CD4-positive, CD25-positive, alpha-beta regulatory T cell (primary cell): ENCODE measurements at regions not wholly inside any gene's neighbourhood (a gene's known extent, or its start where the extent isn't known, plus 50 kb on each side); places are given as distances from the start of the nearest gene placed in this dataset.

Experiments used
- ATAC-seq, 2 donors: fragments of 150-1000 bp; cut with Tn5 transposase; one replicate each; pipeline ENCODE4 v1.10.0; 2021; ENCODE audit warnings: low read depth in 2 of 2, moderate number of reproducible peaks in 2 of 2, moderate library complexity in 1 of 2
- DNase-seq, 3 donors: peaks; one replicate each; pipeline versions ENCODE4 v3.0.0 to v3.0.0-alpha.2; 2012 to 2022; ENCODE audit warnings: mixed read lengths in 1 of 3
- H3K27ac ChIP-seq: one replicate; pipeline ENCODE4 v1.7.0; 2013; ENCODE audit warnings: mild to moderate bottlenecking, low read length; ENCODE audit not compliant: insufficient read depth, poor library complexity, severe bottlenecking
- H3K27me3 ChIP-seq: one replicate; pipeline ENCODE4 v1.7.0; 2013; ENCODE audit warnings: low read length; ENCODE audit not compliant: control insufficient read depth, insufficient read depth
- H3K36me3 ChIP-seq: one replicate; pipeline ENCODE4 v1.7.0; 2013; ENCODE audit warnings: mild to moderate bottlenecking, low read length, moderate library complexity; ENCODE audit not compliant: control insufficient read depth, insufficient read depth
- H3K4me1 ChIP-seq: 2 replicates; pipeline ENCODE4 v1.7.0; 2013; ENCODE audit warnings: mild to moderate bottlenecking, low read length; ENCODE audit not compliant: insufficient read depth, control insufficient read depth, poor library complexity, severe bottlenecking
- H3K4me3 ChIP-seq: one replicate; pipeline ENCODE4 v1.7.0; 2013; ENCODE audit warnings: low read depth, mild to moderate bottlenecking, low read length, moderate library complexity
- H3K9me3 ChIP-seq, 2 experiments: 1 replicate in 1 of 2; 2 replicates in 1 of 2; pipeline ENCODE4 v1.7.0; 2013; ENCODE audit warnings: low read length in 2 of 2, mild to moderate bottlenecking in 1 of 2, moderate library complexity in 1 of 2; ENCODE audit not compliant: control insufficient read depth in 2 of 2
- H3K27ac Mint-ChIP-seq, 3 donors: one replicate each; pipeline ENCODE4 v1.8.0; 2020 to 2022; ENCODE audit warnings: mild to moderate bottlenecking in 3 of 3, mixed read lengths in 3 of 3, moderate library complexity in 2 of 3
- H3K27me3 Mint-ChIP-seq: one replicate; pipeline ENCODE4 v1.8.0; 2022; ENCODE audit warnings: mild to moderate bottlenecking, mixed read lengths
- H3K36me3 Mint-ChIP-seq: one replicate; pipeline ENCODE4 v1.8.0; 2020; ENCODE audit warnings: mixed read lengths
- H3K4me1 Mint-ChIP-seq, 4 donors: one replicate each; pipeline ENCODE4 v1.8.0; 2020 to 2022; ENCODE audit warnings: mixed read lengths in 4 of 4, mild to moderate bottlenecking in 1 of 4
- H3K4me3 Mint-ChIP-seq, 4 donors: one replicate each; pipeline ENCODE4 v1.8.0; 2020 to 2022; ENCODE audit warnings: mild to moderate bottlenecking in 4 of 4, mixed read lengths in 4 of 4, moderate library complexity in 3 of 4
- H3K9me3 Mint-ChIP-seq, 7 donors: one replicate each; pipeline ENCODE4 v1.8.0; 2020 to 2022; ENCODE audit warnings: mixed read lengths in 7 of 7, mild to moderate bottlenecking in 3 of 7, moderate library complexity in 2 of 7

DNA sequence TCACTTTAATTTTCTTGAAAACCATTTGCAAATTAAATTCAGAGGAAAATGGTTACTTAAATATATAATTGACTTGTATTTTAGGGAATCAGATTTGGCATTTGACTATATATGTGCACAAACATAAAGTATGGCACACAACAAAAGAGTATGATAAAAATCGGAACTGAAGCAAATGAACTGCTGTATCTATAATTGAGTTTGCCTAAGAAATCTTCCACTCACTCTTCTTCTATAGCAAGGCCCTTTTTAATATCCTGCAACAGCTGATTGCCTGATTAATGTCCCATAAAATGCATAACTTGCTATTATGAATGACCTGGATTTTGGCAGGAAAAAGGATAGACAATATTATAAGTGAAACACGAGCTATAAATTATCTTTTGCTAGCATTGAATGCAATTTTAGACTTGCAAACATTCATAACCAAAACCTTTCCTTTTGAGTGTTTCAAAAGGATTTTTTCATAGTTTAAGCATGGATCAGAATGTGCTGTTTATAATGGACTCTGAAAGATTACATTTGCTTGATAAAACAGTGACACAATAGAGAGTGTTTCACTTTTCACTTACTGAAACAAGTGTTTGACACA is 2204.3 kb downstream of the MRPL39 start:
- H3K36me3 ChIP-seq: no peaks in the 10 kb centered on the region
- Mint-ChIP-seq H3K27ac (no peak overlapping the region), H3K9me3 (peaks cover 0 to 16% (median 3%) of the 10 kb centered on the region in 7 donors), H3K4me1 (no peaks in the 10 kb centered on the region), H3K27me3 (no peaks in the 10 kb centered on the region), H3K36me3 (no peaks in the 10 kb centered on the region), H3K4me3 (no peak overlapping the region)
- DNase-seq (no peak), ATAC-seq (no peak)
- H3K4me1 ChIP-seq: no peaks in the 10 kb centered on the region
- no peak overlapping the region for H3K4me3 ChIP-seq
- no peak overlapping the region for H3K27ac ChIP-seq
- peaks cover 0 to 2% of the 10 kb centered on the region in 2 experiments for H3K9me3 ChIP-seq
- H3K27me3 ChIP-seq: no peaks in the 10 kb centered on the region

- H3K4me3 Mint-ChIP-seq: no peak overlapping the region
These were observed 2206.0 kb downstream of the MRPL39 start for GRCh38 chr21:23401278-23401677.

DNA sequence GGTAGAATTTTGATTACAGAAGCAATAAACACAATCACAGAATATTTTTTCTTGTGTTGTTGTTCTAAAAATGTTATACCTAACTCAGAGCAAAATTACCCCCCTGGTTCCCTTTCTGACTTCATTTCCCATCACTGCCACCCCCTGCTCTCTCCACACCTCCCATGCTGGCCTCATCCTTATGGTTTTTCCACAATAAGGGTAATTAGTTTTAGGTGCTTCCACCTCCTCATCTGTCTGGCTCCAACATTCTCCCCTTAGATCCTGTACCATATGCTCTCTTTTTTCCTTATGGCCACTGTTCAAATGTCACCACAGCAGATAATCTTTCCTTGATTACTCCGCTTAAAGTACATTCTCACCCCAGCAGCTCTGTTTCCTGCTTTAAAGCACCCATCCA is 2208.6 kb downstream of the MRPL39 start:
- H3K4me1 ChIP-seq: no peaks in the 10 kb centered on the region
- no peak overlapping the region for H3K4me3 Mint-ChIP-seq
- H3K36me3 ChIP-seq: no peaks in the 10 kb centered on the region
- H3K9me3 ChIP-seq: no peaks in the 10 kb centered on the region
- no peaks in the 10 kb centered on the region for H3K27me3 ChIP-seq
- no peaks in the 10 kb centered on the region for H3K36me3 Mint-ChIP-seq
- no peak overlapping the region for H3K27ac Mint-ChIP-seq
- H3K27me3 Mint-ChIP-seq: no peaks in the 10 kb centered on the region
- H3K9me3 Mint-ChIP-seq: peaks cover 0 to 12% (median 0%) of the 10 kb centered on the region in 7 donors
- no peak overlapping the region for H3K27ac ChIP-seq
- no peak overlapping the region for H3K4me3 ChIP-seq
- H3K4me1 Mint-ChIP-seq: no peaks in the 10 kb centered on the region
- ATAC-seq (no peak), DNase-seq (no peak)

More at GRCh38 chr21:23401278-23401677, 2206.0 kb downstream of the MRPL39 start:
- H3K27ac Mint-ChIP-seq: no peak overlapping the region
- H3K4me1 Mint-ChIP-seq: no peaks in the 10 kb centered on the region
- no peaks in the 10 kb centered on the region for H3K36me3 Mint-ChIP-seq
- peaks cover 0 to 12% (median 0%) of the 10 kb centered on the region in 7 donors for H3K9me3 Mint-ChIP-seq
- H3K27me3 Mint-ChIP-seq: no peaks in the 10 kb centered on the region
- Histone ChIP-seq H3K36me3 (no peaks in the 10 kb centered on the region), H3K27me3 (no peaks in the 10 kb centered on the region), H3K4me1 (no peaks in the 10 kb centered on the region), H3K4me3 (no peak overlapping the region), H3K9me3 (no peaks in the 10 kb centered on the region), H3K27ac (no peak overlapping the region)
- ATAC-seq (no peak), DNase-seq (no peak)

- Mint-ChIP-seq H3K4me3 (no peak overlapping the region), H3K36me3 (no peaks in the 10 kb centered on the region), H3K27ac (no peak overlapping the region), H3K9me3 (peaks cover 0 to 10% (median 1%) of the 10 kb centered on the region in 7 donors), H3K27me3 (no peaks in the 10 kb centered on the region), H3K4me1 (no peaks in the 10 kb centered on the region)
- H3K27ac ChIP-seq: no peak overlapping the region
- H3K9me3 ChIP-seq: no peaks in the 10 kb centered on the region
- ATAC-seq (no peak), DNase-seq (no peak)
- H3K4me1 ChIP-seq: no peaks in the 10 kb centered on the region
- H3K27me3 ChIP-seq: no peaks in the 10 kb centered on the region
- no peak overlapping the region for H3K4me3 ChIP-seq
- no peaks in the 10 kb centered on the region for H3K36me3 ChIP-seq
These were observed 2212.8 kb downstream of the MRPL39 start for GRCh38 chr21:23394458-23394857.

- H3K4me3 ChIP-seq: no peak overlapping the region
- ATAC-seq: no peak
- H3K4me1 ChIP-seq: no peaks in the 10 kb centered on the region
These were observed 2222.6 kb downstream of the MRPL39 start for GRCh38 chr21:23384679-23385078.

DNA sequence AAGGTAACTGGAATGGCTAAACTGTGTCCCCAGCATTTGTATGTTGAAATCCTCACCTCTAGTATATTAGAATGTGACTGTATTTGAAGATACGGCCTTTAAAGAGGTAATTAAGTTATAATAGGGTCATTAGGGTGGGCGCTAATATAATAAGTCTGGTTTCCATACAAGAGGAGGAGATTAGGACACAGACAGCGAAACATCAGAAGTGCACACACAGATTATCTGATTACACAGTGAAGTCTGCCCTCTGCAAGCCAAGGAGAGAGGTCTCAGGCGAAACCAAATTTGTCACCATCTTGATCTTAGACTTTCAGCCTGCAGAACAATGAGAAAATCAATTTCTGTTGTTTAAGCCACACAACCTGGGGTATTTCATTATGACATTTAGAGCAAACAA is 2233.1 kb downstream of the MRPL39 start:
- ATAC-seq (no peak), DNase-seq (no peak)
- Mint-ChIP-seq H3K27me3 (no peaks in the 10 kb centered on the region), H3K4me1 (no peaks in the 10 kb centered on the region), H3K27ac (no peak overlapping the region), H3K4me3 (no peak overlapping the region), H3K9me3 (peaks cover 0 to 15% (median 6%) of the 10 kb centered on the region in 7 donors), H3K36me3 (no peaks in the 10 kb centered on the region)
- H3K27me3 ChIP-seq: no peaks in the 10 kb centered on the region
- H3K4me1 ChIP-seq: no peaks in the 10 kb centered on the region
- H3K9me3 ChIP-seq: peaks cover 2 to 8% of the 10 kb centered on the region in 2 experiments
- H3K27ac ChIP-seq: no peak overlapping the region
- H3K36me3 ChIP-seq: no peaks in the 10 kb centered on the region
- no peak overlapping the region for H3K4me3 ChIP-seq

More at GRCh38 chr21:23384679-23385078, 2222.6 kb downstream of the MRPL39 start:
- peaks cover 4 to 7% of the 10 kb centered on the region in 2 experiments for H3K9me3 ChIP-seq
- Mint-ChIP-seq H3K4me3 (no peak overlapping the region), H3K9me3 (peaks cover 0 to 12% (median 5%) of the 10 kb centered on the region in 7 donors), H3K27ac (no peak overlapping the region), H3K27me3 (no peaks in the 10 kb centered on the region), H3K4me1 (no peaks in the 10 kb centered on the region), H3K36me3 (no peaks in the 10 kb centered on the region)
- H3K27ac ChIP-seq: no peak overlapping the region
- no peaks in the 10 kb centered on the region for H3K36me3 ChIP-seq
- no peak for DNase-seq
- no peaks in the 10 kb centered on the region for H3K27me3 ChIP-seq

- H3K27ac Mint-ChIP-seq: no peak overlapping the region
- H3K27me3 Mint-ChIP-seq: no peaks in the 10 kb centered on the region
- Histone ChIP-seq H3K9me3 (peaks cover 0 to 12% of the 10 kb centered on the region in 2 experiments), H3K27me3 (no peaks in the 10 kb centered on the region), H3K36me3 (no peaks in the 10 kb centered on the region), H3K4me3 (no peak overlapping the region), H3K4me1 (no peaks in the 10 kb centered on the region), H3K27ac (no peak overlapping the region)
- ATAC-seq (no peak), DNase-seq (no peak)
- peaks cover 2 to 9% (median 3%) of the 10 kb centered on the region in 7 donors for H3K9me3 Mint-ChIP-seq
- H3K4me3 Mint-ChIP-seq: no peak overlapping the region
- no peaks in the 10 kb centered on the region for H3K36me3 Mint-ChIP-seq
- no peaks in the 10 kb centered on the region for H3K4me1 Mint-ChIP-seq
These were observed 2250.4 kb downstream of the MRPL39 start for GRCh38 chr21:23356905-23357304.

DNA sequence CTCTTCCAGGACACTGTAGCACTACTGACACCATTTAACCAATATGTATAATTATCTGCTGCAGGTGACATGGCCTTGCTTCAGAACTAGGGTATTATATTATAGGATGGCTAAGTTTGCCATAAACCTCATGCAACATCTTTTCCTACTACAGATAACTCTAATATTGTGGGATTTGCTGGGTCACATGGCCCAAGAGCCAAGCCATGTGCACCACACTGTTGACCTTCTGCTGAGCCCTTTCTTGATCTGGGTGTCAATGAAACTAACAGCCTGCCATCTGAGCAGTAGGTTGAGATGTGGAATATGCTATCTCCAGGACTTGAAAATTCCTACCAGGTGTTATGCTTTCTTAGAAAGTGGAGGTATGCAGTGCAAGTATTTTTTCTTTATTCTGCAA is 2291.1 kb downstream of the MRPL39 start:
- peaks cover 0 to 18% (median 5%) of the 10 kb centered on the region in 7 donors for H3K9me3 Mint-ChIP-seq

More for the DNA sequence above, 2291.1 kb downstream of the MRPL39 start:
- Histone ChIP-seq H3K4me3 (no peak overlapping the region), H3K9me3 (peaks cover 0 to 8% of the 10 kb centered on the region in 2 experiments), H3K27ac (no peak overlapping the region), H3K36me3 (no peaks in the 10 kb centered on the region), H3K4me1 (no peaks in the 10 kb centered on the region), H3K27me3 (no peaks in the 10 kb centered on the region)
- ATAC-seq: no peak
- Mint-ChIP-seq H3K27me3 (no peaks in the 10 kb centered on the region), H3K27ac (no peak overlapping the region), H3K36me3 (no peaks in the 10 kb centered on the region), H3K4me1 (no peaks in the 10 kb centered on the region), H3K4me3 (no peak overlapping the region)
- DNase-seq: no peak
